ENCODE measurements at regions not wholly inside any gene's neighbourhood (a gene's known extent, or its start where the extent isn't known, plus 50 kb on each side); places are given as distances from the start of the nearest gene placed in this dataset.
"Not testable (repeated sequence)": the region's sequence is repeated elsewhere in the genome, so short reads cannot be mapped to it uniquely, and the experiment has no call there.

GRCh38 chr12:5335069-5335468, 96.8 kb upstream of the NTF3 start:
- no TSS peak for BruUV-seq (replicated peaks)
- no peaks in the 10 kb centered on the region for H3K9me3 Mint-ChIP-seq (ENCODE audit: unreplicated experiment)
- H3K4me1 Mint-ChIP-seq (ENCODE audit: low read depth, unreplicated experiment) = no peaks in the 10 kb centered on the region
- Histone ChIP-seq H3K27me3 (replicated peaks; ENCODE audit: control insufficient read depth, insufficient read depth, low read length) (no peaks in the 10 kb centered on the region), H3K36me3 (ENCODE audit: control insufficient read depth, insufficient read depth, low read length) (no peaks in the 10 kb centered on the region), H3K9me3 (no peaks in the 10 kb centered on the region), H3K4me3 (ENCODE audit: low read depth, low read length) (no peak overlapping the region), H3K4me1 (no peaks in the 10 kb centered on the region)
- H3K27me3 Mint-ChIP-seq (ENCODE audit: insufficient read depth, unreplicated experiment) = no peaks in the 10 kb centered on the region
- DNase-seq = no peak
- POLR2A ChIA-PET = no interaction called here
- H3K36me3 Mint-ChIP-seq (ENCODE audit: insufficient read depth, unreplicated experiment) = no peaks in the 10 kb centered on the region
- TF ChIP-seq, protein P1, sequence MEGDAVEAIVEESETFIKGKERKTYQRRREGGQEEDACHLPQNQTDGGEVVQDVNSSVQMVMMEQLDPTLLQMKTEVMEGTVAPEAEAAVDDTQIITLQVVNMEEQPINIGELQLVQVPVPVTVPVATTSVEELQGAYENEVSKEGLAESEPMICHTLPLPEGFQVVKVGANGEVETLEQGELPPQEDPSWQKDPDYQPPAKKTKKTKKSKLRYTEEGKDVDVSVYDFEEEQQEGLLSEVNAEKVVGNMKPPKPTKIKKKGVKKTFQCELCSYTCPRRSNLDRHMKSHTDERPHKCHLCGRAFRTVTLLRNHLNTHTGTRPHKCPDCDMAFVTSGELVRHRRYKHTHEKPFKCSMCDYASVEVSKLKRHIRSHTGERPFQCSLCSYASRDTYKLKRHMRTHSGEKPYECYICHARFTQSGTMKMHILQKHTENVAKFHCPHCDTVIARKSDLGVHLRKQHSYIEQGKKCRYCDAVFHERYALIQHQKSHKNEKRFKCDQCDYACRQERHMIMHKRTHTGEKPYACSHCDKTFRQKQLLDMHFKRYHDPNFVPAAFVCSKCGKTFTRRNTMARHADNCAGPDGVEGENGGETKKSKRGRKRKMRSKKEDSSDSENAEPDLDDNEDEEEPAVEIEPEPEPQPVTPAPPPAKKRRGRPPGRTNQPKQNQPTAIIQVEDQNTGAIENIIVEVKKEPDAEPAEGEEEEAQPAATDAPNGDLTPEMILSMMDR (IDR thresholded peaks at IDR 0.05; ENCODE audit: insufficient read depth in 1 of 2, low read depth in 1 of 2, low read length in 1 of 2, severe bottlenecking in 1 of 2, unreplicated experiment in 1 of 2) = no peak
- H3K4me3 Mint-ChIP-seq (ENCODE audit: unreplicated experiment) = no peak overlapping the region
- CTCF ChIA-PET = no interaction called here
- H3K27ac Mint-ChIP-seq (ENCODE audit: unreplicated experiment) = no peak overlapping the region
- intact Hi-C loops (cut with micrococcal nuclease; ENCODE audit: unreplicated experiment) = no loop called here

- CTCF ChIA-PET = interaction anchor here (0.5 kb wide), 1 partner anchor 141 kb away, joined by 3 read pairs; no protein-coding TSS in a partner anchor
- H3K36me3 ChIP-seq (ENCODE audit: control insufficient read depth, insufficient read depth, low read length); H3K27me3 Mint-ChIP-seq (ENCODE audit: insufficient read depth, unreplicated experiment); H3K27ac Mint-ChIP-seq (ENCODE audit: unreplicated experiment); BruUV-seq (replicated peaks); DNase-seq; POLR2A ChIA-PET; H3K27me3 ChIP-seq (replicated peaks; ENCODE audit: control insufficient read depth, insufficient read depth, low read length); H3K4me3 ChIP-seq (ENCODE audit: low read depth, low read length); H3K9me3 ChIP-seq; H3K36me3 Mint-ChIP-seq (ENCODE audit: insufficient read depth, unreplicated experiment); H3K9me3 Mint-ChIP-seq (ENCODE audit: unreplicated experiment); H3K4me3 Mint-ChIP-seq (ENCODE audit: unreplicated experiment): not testable (repeated sequence)
- H3K4me1 Mint-ChIP-seq (ENCODE audit: low read depth, unreplicated experiment) = peaks cover 17% of the 10 kb centered on the region
- intact Hi-C loops (cut with micrococcal nuclease; ENCODE audit: unreplicated experiment) = loop anchor here (10.0 kb wide), 1 partner anchor 54 kb away; no protein-coding TSS in a partner anchor
- H3K4me1 ChIP-seq = peaks cover 14% of the 10 kb centered on the region; the same call in 1 of the 2 replicates
These were observed 90.8 kb upstream of the NTF3 start for GRCh38 chr12:5341086-5341485.

DNA sequence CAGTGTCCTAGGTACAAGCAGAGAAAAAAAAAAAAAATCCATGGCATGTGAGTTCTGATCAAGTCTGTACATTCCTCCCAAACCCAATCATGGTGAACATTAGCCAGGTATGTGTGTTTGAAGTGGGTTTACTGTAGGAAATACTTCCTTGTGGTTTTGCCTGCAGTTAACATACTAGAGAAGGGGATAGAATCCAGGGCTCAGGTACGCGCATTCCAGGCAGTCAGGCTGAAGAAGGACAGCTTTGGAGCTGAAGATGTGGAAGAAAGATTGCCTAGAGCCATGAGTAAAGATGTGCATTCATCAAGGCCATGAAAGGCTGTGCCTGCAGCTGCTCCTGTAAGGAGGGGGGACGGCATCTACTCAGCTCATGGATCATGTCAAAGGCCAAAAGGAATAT, 88.2 kb upstream of the NTF3 start:
- Histone ChIP-seq H3K36me3 (ENCODE audit: control insufficient read depth, insufficient read depth, low read length) (no peaks in the 10 kb centered on the region), H3K4me3 (ENCODE audit: low read depth, low read length) (no peak overlapping the region), H3K4me1 (peaks cover 20% of the 10 kb centered on the region), H3K9me3 (no peaks in the 10 kb centered on the region), H3K27me3 (replicated peaks; ENCODE audit: control insufficient read depth, insufficient read depth, low read length) (no peaks in the 10 kb centered on the region)
- Mint-ChIP-seq H3K4me3 (ENCODE audit: unreplicated experiment) (peak overlapping the region; percentile 18), H3K27ac (ENCODE audit: unreplicated experiment) (peak overlapping the region; percentile 49), H3K36me3 (ENCODE audit: insufficient read depth, unreplicated experiment) (no peaks in the 10 kb centered on the region), H3K4me1 (ENCODE audit: low read depth, unreplicated experiment) (peaks cover 32% of the 10 kb centered on the region), H3K27me3 (ENCODE audit: insufficient read depth, unreplicated experiment) (no peaks in the 10 kb centered on the region), H3K9me3 (ENCODE audit: unreplicated experiment) (peaks cover 7% of the 10 kb centered on the region)
- POLR2A ChIA-PET = no interaction called here
- CTCF ChIA-PET = no interaction called here
- peak; percentile 42 to 73 for DNase-seq
- TF ChIP-seq, protein P1 (IDR thresholded peaks at IDR 0.05; ENCODE audit: insufficient read depth in 1 of 2, low read depth in 1 of 2, low read length in 1 of 2, severe bottlenecking in 1 of 2, unreplicated experiment in 1 of 2) = no peak
- intact Hi-C loops (cut with micrococcal nuclease; ENCODE audit: unreplicated experiment) = loop anchor here (10.0 kb wide), 1 partner anchor 51 kb away; no protein-coding TSS in a partner anchor
- BruUV-seq (replicated peaks) = no TSS peak

- no peaks in the 10 kb centered on the region for H3K27me3 Mint-ChIP-seq (ENCODE audit: insufficient read depth, unreplicated experiment)
- DNase-seq = peak; percentile 22 to 52
- Histone ChIP-seq H3K27me3 (replicated peaks; ENCODE audit: control insufficient read depth, insufficient read depth, low read length) (no peaks in the 10 kb centered on the region), H3K36me3 (ENCODE audit: control insufficient read depth, insufficient read depth, low read length) (no peaks in the 10 kb centered on the region), H3K4me1 (peaks cover 24% of the 10 kb centered on the region), H3K4me3 (ENCODE audit: low read depth, low read length) (no peak overlapping the region), H3K9me3 (no peaks in the 10 kb centered on the region)
- H3K4me3 Mint-ChIP-seq (ENCODE audit: unreplicated experiment) = peak overlapping the region; percentile 18
- H3K27ac Mint-ChIP-seq (ENCODE audit: unreplicated experiment) = peak overlapping the region; percentile 49
- H3K4me1 Mint-ChIP-seq (ENCODE audit: low read depth, unreplicated experiment) = peaks cover 32% of the 10 kb centered on the region
- TF ChIP-seq, protein P1 (IDR thresholded peaks at IDR 0.05; ENCODE audit: insufficient read depth in 1 of 2, low read depth in 1 of 2, low read length in 1 of 2, severe bottlenecking in 1 of 2, unreplicated experiment in 1 of 2) = no peak
- intact Hi-C loops (cut with micrococcal nuclease; ENCODE audit: unreplicated experiment) = loop anchor here (10.0 kb wide), 1 partner anchor 51 kb away; no protein-coding TSS in a partner anchor
- CTCF ChIA-PET = no interaction called here
- peaks cover 7% of the 10 kb centered on the region for H3K9me3 Mint-ChIP-seq (ENCODE audit: unreplicated experiment)
- H3K36me3 Mint-ChIP-seq (ENCODE audit: insufficient read depth, unreplicated experiment) = no peaks in the 10 kb centered on the region
- POLR2A ChIA-PET = no interaction called here
- BruUV-seq (replicated peaks) = no TSS peak
These were observed 87.8 kb upstream of the NTF3 start for GRCh38 chr12:5344131-5344530.
